NCI-H69 (cell line): ENCODE measurements at regions not wholly inside any gene's neighbourhood (a gene's known extent, or its start where the extent isn't known, plus 50 kb on each side); places are given as distances from the start of the nearest gene placed in this dataset.
"Not testable (repeated sequence)": the region's sequence is repeated elsewhere in the genome, so short reads cannot be mapped to it uniquely, and the experiment has no call there.

Experiments
- DNase-seq: peaks from one replicate; lab custom pipeline; 2025; lab: John Stamatoyannopoulos, UW

- no peak for DNase-seq
Measured at GRCh38 chr3:191518861-191519260, 57.9 kb downstream of the PYDC2 start.

DNA sequence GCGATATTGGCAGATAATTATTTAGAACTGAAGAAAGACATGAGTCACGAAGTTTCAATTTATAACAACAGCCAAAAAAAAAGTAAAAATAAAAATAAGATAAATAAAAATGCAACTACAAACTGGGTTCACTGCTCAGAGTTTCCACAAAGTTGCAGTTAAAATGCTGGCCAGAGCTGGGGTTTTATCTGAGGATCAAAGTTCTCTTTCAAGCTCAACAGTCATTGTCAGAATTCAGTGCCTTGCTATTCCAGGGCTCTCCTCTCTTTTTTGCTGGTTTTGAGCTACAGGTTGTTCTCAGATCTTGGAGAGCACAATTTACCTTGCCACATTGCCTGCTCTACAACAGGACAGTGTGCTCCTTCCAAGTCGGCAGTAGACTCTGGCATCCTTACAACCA, 60.1 kb downstream of the PYDC2 start:
- no peak for DNase-seq

- peak; percentile 97 for DNase-seq
Measured at GRCh38 chr3:191523148-191523547, 62.2 kb downstream of the PYDC2 start.

DNA sequence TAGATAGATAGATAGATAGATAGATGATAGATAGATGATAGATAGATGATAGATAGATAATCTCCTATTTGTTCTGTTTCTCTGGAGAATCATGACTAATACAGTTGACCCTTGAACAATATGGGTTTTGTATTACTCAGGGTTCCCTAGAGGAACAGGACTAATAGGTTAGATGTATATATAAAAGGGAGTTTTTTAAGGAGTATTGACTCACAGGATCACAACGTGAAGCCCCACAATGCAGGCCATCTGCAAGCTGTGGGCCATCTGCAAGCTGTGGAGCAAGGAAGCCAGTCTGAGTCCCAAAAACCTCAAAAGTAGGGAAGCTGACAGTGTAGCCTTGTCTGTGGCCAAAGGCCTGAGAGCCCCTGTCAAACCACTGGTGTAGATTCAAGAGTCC, 67.6 kb downstream of the PYDC2 start:
- DNase-seq = no peak

DNA sequence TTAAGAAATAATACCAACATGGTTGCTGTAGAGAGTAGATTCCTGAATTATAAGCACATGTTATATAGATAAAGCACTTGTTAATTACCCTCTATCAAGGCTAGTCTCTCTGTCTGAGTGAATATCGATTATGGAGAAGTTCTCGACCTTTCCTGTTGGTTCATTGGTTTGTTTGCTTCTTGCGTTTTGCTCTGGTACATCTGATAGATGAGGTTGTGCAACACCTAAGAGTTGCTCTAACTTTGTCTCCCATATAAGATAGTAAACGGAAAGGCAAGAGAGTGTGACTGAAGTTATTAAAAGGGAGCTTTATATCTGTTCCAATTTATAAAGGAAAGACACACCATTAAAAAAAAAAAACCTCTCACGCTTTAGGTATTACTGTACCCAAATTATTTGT, 69.0 kb downstream of the PYDC2 start:
- DNase-seq = no peak

DNA sequence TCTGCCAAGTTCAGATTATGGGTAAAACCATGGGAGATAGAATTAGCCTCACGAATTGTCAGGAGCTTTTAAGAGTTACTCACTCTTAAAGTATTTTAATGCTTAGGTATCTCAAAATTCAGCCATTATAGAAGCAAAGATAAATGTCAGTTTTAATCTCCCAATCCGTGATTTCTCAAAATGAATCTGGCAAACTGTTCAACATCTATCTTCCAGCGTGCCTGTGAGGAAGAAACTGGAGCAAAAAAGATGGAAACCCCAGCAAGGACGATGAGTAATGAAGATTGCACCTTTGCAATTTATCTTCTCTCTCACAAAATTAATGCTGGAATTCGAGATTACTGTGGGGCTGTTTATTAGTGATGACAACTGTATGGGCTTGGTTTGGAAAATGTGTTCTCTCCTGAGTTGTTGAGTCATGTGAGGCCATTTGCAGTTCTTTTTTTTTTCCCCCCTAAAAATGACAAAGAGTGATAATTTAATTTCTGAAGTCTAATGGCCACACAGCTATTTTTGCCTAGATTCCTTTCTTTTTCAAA, 70.5 kb downstream of the PYDC2 start:
- no peak for DNase-seq

GRCh38 chr3:191543018-191543417, 82.1 kb downstream of the PYDC2 start:
- no peak for DNase-seq

DNA sequence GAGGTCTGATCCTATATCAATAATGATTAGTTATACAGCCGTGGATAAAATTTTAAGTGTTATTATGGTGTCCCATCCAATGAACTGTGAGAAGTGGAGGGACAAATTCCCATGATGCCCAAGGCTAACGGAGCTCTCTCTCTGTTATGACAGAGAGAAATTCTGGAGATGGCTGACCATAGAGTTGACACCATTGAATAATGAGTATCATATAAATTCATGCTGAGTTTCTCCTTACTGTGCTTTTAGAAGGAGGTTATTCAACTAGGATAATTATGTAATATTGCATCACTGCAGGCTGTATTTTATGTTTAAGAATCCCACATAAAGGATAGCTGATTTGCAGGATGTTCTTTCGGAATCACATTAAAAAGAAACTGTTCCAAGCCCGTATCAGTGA, 82.9 kb downstream of the PYDC2 start:
- DNase-seq = no peak

DNA sequence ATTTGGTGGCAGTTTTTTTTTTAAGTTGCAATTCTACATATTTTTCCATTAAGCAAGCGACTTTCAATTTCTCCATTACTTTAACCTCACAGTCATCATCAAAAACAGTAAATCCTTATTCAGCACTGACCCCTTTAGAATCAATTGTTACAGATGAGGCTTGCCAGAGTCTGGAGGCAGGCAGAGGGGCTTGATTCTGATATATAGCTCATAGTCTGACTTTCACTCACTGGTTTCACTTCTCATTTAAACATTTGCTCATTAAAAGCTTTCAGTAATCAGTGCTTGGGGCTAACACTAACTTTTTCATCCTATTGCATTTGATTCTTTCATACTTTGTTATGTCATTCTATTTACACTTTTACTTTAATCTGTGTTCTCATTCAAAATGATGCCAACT, 88.4 kb downstream of the PYDC2 start:
- DNase-seq = no peak

- peak; percentile 17 for DNase-seq
Measured at GRCh38 chr3:191555037-191555436, 94.1 kb downstream of the PYDC2 start.

- no peak for DNase-seq
Measured at GRCh38 chr3:191557322-191557721, 96.4 kb downstream of the PYDC2 start.

DNA sequence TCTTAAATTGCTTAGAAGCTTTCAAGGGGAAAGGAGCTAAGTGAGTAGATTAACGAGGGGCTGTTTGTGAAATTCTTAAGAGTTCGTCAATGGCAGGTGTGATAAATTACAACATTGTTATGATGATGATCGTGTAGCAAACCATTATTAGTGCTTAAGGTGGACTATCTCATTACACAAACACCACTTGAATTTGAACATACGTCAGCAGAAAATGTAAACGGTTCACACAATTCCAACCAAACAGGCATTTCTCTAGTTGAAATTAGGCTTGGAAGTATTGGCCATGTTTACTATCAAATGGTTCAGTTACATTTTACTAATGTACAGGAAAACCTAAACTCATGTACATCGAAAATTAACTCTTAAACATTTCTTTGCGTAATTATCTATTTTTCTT, 102.8 kb downstream of the PYDC2 start:
- peak; percentile 45 for DNase-seq

- no peak for DNase-seq
Measured at GRCh38 chr3:191566469-191566868, 105.5 kb downstream of the PYDC2 start.

- DNase-seq = no peak
Measured at GRCh38 chr3:191568206-191568605, 107.2 kb downstream of the PYDC2 start.

GRCh38 chr3:191592105-191592504, 131.1 kb downstream of the PYDC2 start:
- DNase-seq = no peak

GRCh38 chr3:191593486-191593885, 132.5 kb downstream of the PYDC2 start:
- no peak for DNase-seq

DNA sequence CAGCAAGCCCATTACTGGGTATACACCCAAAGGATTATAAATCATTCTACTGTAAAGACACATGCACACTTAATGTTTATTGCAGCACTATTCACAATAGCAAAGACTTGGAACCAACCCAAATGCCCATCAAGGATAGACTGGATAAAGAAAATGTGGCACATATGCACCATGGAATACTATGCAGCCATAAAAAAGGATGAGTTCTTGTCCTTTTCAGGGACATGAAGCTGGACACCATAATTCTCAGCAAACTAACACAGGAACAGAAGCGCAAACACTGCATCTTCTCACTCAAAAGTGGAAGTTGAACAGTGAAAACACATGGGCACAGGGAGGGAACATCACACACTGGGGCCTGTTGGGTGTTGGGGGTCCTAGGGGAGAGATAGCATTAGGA, 154.5 kb downstream of the PYDC2 start:
- not testable (repeated sequence) for DNase-seq

DNA sequence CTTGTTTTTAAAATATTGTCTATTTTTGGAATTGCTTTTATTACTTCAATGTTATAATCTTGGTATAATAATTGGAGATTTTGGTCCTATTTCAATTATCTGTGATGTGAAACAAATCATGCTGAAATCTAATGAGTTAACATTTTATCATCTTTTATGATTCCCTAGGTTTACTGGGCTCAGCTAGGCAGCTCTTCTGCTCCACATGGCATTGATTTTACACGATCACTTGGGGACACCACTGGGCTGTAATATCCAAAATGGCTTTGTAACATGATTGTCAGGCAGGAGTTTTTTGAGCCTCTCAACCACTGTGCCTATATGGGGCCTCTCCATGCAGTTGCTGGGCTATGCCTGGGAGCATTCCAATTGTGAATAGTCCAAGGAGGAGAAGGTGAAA, 163.3 kb downstream of the PYDC2 start:
- DNase-seq = no peak

- DNase-seq = peak; percentile 13
Measured at GRCh38 chr3:191627064-191627463, 166.1 kb downstream of the PYDC2 start.

GRCh38 chr3:191628571-191628970, 167.6 kb downstream of the PYDC2 start:
- no peak for DNase-seq

DNA sequence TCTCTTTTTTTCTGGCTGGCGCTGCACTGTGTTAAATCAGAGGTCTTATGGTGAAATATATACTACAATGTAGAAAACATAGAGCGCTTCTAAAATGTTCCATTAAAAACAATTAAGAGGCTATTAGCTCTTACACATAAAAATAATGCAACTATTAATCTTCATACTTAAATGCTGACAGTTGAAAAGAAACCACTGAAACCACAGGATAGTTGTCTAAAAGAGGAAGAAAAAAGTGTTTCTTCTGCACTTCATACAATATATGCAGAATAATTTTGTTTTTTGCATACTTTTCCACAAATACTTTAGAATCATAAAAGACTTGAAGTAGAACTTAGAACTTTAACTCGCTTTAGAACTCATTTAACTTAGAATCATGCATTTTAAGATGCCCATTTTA, 170.5 kb downstream of the PYDC2 start:
- no peak for DNase-seq

DNA sequence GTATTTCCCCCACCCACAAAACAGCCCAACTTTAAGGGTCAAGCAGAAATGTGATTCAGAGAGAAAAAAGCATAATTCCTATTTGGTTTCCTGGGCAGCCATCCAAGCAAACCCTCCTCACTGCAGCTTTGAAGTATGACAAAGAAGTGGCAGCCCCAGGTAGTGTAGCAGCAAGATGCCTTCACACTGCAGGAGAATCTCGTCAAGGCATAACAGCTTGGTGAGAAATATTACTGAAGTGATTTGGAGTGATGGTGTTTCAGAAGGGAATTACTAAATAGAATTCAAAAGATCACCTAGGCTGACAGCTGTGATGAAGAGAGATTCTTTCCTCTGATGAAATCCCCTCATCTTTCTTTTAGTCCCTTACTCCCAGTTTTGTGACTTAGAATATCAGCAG, 173.9 kb downstream of the PYDC2 start:
- no peak for DNase-seq

DNA sequence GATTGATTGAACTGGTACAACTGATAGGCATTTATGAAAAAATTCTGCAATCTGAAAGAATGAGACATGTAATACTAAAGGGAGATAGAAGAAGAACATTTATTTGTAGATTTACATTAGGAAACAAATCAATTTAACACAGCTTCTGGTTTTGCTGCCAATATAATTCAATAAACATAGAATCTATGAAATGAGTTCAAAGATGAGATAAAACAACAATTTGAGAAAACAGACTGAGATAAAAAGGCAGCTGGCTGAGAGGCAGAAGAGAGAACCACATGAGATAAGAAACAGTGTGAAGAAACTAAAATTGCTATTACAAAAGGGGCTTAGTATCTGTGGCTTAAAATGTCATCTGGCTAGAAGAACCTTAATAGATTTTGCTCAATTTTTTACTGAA, 176.6 kb downstream of the PYDC2 start:
- no peak for DNase-seq

- no peak for DNase-seq
Measured at GRCh38 chr3:191641789-191642188, 180.8 kb downstream of the PYDC2 start.

DNA sequence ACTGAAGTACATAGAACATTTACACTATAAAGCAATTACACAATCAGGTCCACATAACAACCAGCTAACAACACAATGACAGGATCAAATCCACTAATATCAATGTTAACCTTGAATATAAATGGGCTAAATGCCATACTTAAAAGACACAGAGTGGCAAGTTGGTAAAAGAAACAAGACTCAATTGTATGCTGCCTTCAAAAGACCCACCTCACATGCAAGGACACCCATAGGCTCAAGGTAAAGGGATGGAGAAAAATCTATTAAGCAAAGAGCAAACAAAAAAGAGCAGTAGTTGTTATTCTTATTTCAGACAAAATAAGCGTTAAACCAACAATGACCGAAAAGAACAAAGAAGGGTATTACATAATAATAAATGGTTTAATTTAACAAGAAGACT, 183.3 kb downstream of the PYDC2 start:
- no peak for DNase-seq
